ENCODE measurements at regions not wholly inside any gene's neighbourhood (a gene's known extent, or its start where the extent isn't known, plus 50 kb on each side); places are given as distances from the start of the nearest gene placed in this dataset.
"Not testable (repeated sequence)": the region's sequence is repeated elsewhere in the genome, so short reads cannot be mapped to it uniquely, and the experiment has no call there.

GRCh38 chr2:90010442-90011100 is 1319.1 kb downstream of the RPIA start:
- TF ChIP-seq CTCF (IDR thresholded peaks at IDR 0.05; ENCODE audit: poor library complexity); EZH2 (IDR thresholded peaks at IDR 0.05; ENCODE audit: borderline replicate concordance); EZH2phosphoT487 (IDR thresholded peaks at IDR 0.05; ENCODE audit: low read depth, severe bottlenecking, unreplicated experiment): not testable (repeated sequence)
